ENCODE measurements at regions not wholly inside any gene's neighbourhood (a gene's known extent, or its start where the extent isn't known, plus 50 kb on each side); places are given as distances from the start of the nearest gene placed in this dataset.

DNA sequence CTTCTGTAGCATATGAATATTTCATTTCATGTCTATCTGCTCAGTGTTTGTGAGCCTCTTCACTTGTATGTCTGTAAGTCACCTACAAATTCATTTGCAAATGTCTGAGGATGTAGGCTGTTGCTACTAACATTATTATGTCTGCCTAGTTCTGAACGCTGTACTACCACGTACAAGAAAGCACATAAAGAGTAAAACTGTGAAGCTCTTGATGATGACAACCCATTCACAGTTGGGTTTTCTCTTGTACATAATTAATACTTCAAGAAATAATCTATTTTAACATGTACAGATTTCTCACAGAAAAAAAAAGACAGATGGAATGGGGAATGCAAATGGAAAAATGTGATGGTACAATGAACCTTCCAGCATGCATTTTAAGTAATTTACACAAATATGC, 64.3 kb upstream of the CPNE8 start:
- H3K9ac ChIP-seq (ENCODE audit: low read length): no peak overlapping the region
- no peaks in the 10 kb centered on the region for H3K4me1 ChIP-seq (ENCODE audit: control insufficient read depth in 2 of 2, insufficient read depth in 2 of 2, low read length in 2 of 2)
- H3K9me3 Mint-ChIP-seq (ENCODE audit: insufficient read depth): no peaks in the 10 kb centered on the region
- no peak for DNase-seq
- no peak overlapping the region for H3K4me3 ChIP-seq (ENCODE audit: control extremely low read depth in 1 of 5, extremely low read depth in 1 of 5, insufficient read depth in 1 of 5, low read depth in 2 of 5, low read length in 4 of 5)
- peaks cover 0 to 4% (median 0%) of the 10 kb centered on the region in 3 donors for H3K9me3 ChIP-seq (ENCODE audit: control extremely low read depth in 1 of 3, control insufficient read depth in 2 of 3, insufficient read depth in 1 of 3, low read length in 2 of 3)
- no peak overlapping the region for H2AFZ ChIP-seq (ENCODE audit: insufficient read depth, low read depth, low read length, poor library complexity, severe bottlenecking)
- no peak for ATAC-seq (ENCODE audit: low read depth)
- H3K36me3 ChIP-seq (replicated peaks in 1 of 2; ENCODE audit: control extremely low read depth in 1 of 2, control insufficient read depth in 1 of 2, extremely low read depth in 1 of 2, insufficient read depth in 2 of 2, low read length in 1 of 2): no peaks in the 10 kb centered on the region
- POLR2A ChIA-PET: no interaction called here
- no peak overlapping the region for H3K27ac ChIP-seq (ENCODE audit: low read length in 2 of 2)
- no peak overlapping the region for H3K4me2 ChIP-seq (replicated peaks; ENCODE audit: low read depth, low read length, poor library complexity, severe bottlenecking)
- no peaks in the 10 kb centered on the region for H4K20me1 ChIP-seq (ENCODE audit: control insufficient read depth, insufficient read depth, low read length, poor library complexity, severe bottlenecking)
- H3K27ac Mint-ChIP-seq: no peak overlapping the region
- no peak overlapping the region for H3K4me3 Mint-ChIP-seq
- intact Hi-C loops (cut with micrococcal nuclease): no loop called here
- no CpG with 5 or more reads among the region's 2 CpGs for WGBS (ENCODE audit: insufficient coverage)
- H3K4me1 Mint-ChIP-seq: no peaks in the 10 kb centered on the region
- H3K27me3 ChIP-seq (replicated peaks in 1 of 4; ENCODE audit: control extremely low read depth in 1 of 4, control insufficient read depth in 3 of 4, insufficient read depth in 4 of 4, low read length in 3 of 4): no peaks in the 10 kb centered on the region
- H3K79me2 ChIP-seq (ENCODE audit: control insufficient read depth, insufficient read depth, low read length): no peaks in the 10 kb centered on the region
- CTCF ChIA-PET: no interaction called here
- no peak for TF ChIP-seq EZH2 (IDR thresholded peaks at IDR 0.05; ENCODE audit: borderline replicate concordance, insufficient read depth, low read depth, low read length, poor library complexity, severe bottlenecking)
- TF ChIP-seq, protein P1, sequence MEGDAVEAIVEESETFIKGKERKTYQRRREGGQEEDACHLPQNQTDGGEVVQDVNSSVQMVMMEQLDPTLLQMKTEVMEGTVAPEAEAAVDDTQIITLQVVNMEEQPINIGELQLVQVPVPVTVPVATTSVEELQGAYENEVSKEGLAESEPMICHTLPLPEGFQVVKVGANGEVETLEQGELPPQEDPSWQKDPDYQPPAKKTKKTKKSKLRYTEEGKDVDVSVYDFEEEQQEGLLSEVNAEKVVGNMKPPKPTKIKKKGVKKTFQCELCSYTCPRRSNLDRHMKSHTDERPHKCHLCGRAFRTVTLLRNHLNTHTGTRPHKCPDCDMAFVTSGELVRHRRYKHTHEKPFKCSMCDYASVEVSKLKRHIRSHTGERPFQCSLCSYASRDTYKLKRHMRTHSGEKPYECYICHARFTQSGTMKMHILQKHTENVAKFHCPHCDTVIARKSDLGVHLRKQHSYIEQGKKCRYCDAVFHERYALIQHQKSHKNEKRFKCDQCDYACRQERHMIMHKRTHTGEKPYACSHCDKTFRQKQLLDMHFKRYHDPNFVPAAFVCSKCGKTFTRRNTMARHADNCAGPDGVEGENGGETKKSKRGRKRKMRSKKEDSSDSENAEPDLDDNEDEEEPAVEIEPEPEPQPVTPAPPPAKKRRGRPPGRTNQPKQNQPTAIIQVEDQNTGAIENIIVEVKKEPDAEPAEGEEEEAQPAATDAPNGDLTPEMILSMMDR (IDR thresholded peaks at IDR 0.05): no peak
- H3K27me3 Mint-ChIP-seq: no peaks in the 10 kb centered on the region

DNA sequence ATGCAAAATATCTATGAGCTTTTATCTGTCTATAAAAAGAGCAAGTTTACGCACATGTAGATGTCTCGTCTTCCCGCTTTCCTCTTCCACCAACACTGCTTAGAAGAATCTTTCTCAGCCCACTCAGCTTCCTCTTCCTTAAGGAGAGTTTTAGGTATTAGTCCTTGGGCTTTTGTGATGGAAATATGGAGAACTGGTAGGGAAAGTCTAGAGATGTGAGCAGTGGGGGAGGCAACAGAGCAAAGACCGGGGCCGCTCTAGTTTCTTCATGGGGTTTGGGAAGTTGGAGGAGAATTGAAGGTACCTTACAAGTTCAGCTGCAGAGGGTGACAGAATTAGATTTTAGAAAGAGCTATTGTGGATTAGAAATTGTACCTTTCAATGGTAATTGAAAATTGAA, 56.3 kb upstream of the CPNE8 start:
- H3K4me2 ChIP-seq (replicated peaks; ENCODE audit: low read depth, low read length, poor library complexity, severe bottlenecking): no peak overlapping the region
- ChIA-PET CTCF (no interaction called here), POLR2A (no interaction called here)
- H3K36me3 ChIP-seq (replicated peaks in 1 of 2; ENCODE audit: control extremely low read depth in 1 of 2, control insufficient read depth in 1 of 2, extremely low read depth in 1 of 2, insufficient read depth in 2 of 2, low read length in 1 of 2): no peaks in the 10 kb centered on the region
- ATAC-seq (ENCODE audit: low read depth): no peak
- WGBS (ENCODE audit: insufficient coverage): 81% methylated on average over 2 of the region's 5 CpGs
- no peaks in the 10 kb centered on the region for H3K4me1 Mint-ChIP-seq
- H3K4me3 Mint-ChIP-seq: no peak overlapping the region
- H4K20me1 ChIP-seq (ENCODE audit: control insufficient read depth, insufficient read depth, low read length, poor library complexity, severe bottlenecking): no peaks in the 10 kb centered on the region
- H2AFZ ChIP-seq (ENCODE audit: insufficient read depth, low read depth, low read length, poor library complexity, severe bottlenecking): no peak overlapping the region
- intact Hi-C loops (cut with micrococcal nuclease): no loop called here
- H3K27ac ChIP-seq (ENCODE audit: low read length in 2 of 2): no peak overlapping the region
- no peaks in the 10 kb centered on the region for H3K4me1 ChIP-seq (ENCODE audit: control insufficient read depth in 2 of 2, insufficient read depth in 2 of 2, low read length in 2 of 2)
- H3K27me3 ChIP-seq (replicated peaks in 1 of 4; ENCODE audit: control extremely low read depth in 1 of 4, control insufficient read depth in 3 of 4, insufficient read depth in 4 of 4, low read length in 3 of 4): no peaks in the 10 kb centered on the region
- DNase-seq: no peak
- no peaks in the 10 kb centered on the region for H3K9me3 Mint-ChIP-seq (ENCODE audit: insufficient read depth)
- no peak overlapping the region for H3K4me3 ChIP-seq (ENCODE audit: control extremely low read depth in 1 of 5, extremely low read depth in 1 of 5, insufficient read depth in 1 of 5, low read depth in 2 of 5, low read length in 4 of 5)
- no peak for TF ChIP-seq EZH2 (IDR thresholded peaks at IDR 0.05; ENCODE audit: borderline replicate concordance, insufficient read depth, low read depth, low read length, poor library complexity, severe bottlenecking)
- TF ChIP-seq, protein P1 (IDR thresholded peaks at IDR 0.05): no peak
- no peak overlapping the region for H3K27ac Mint-ChIP-seq
- no peak overlapping the region for H3K9ac ChIP-seq (ENCODE audit: low read length)
- no peaks in the 10 kb centered on the region for H3K79me2 ChIP-seq (ENCODE audit: control insufficient read depth, insufficient read depth, low read length)
- H3K9me3 ChIP-seq (ENCODE audit: control extremely low read depth in 1 of 3, control insufficient read depth in 2 of 3, insufficient read depth in 1 of 3, low read length in 2 of 3): peaks cover 0 to 2% (median 0%) of the 10 kb centered on the region in 3 donors
- H3K27me3 Mint-ChIP-seq: no peaks in the 10 kb centered on the region
